ENCODE measurements at regions not wholly inside any gene's neighbourhood (a gene's known extent, or its start where the extent isn't known, plus 50 kb on each side); places are given as distances from the start of the nearest gene placed in this dataset.

- Histone ChIP-seq H3K4me3 (ENCODE audit: severe bottlenecking) (no peak overlapping the region), H3K9me3 (ENCODE audit: severe bottlenecking) (no peaks in the 10 kb centered on the region), H3K27ac (ENCODE audit: poor library complexity, severe bottlenecking) (no peak overlapping the region), H3K27me3 (ENCODE audit: insufficient read depth, poor library complexity, severe bottlenecking) (no peaks in the 10 kb centered on the region), H3K36me3 (ENCODE audit: low read depth) (no peaks in the 10 kb centered on the region), H3K4me1 (ENCODE audit: insufficient read depth, poor library complexity, severe bottlenecking) (peaks cover 7% of the 10 kb centered on the region)
- DNase-seq (ENCODE audit: low spot score), result no peak
- no peak for TF ChIP-seq CTCF (IDR thresholded peaks at IDR 0.05; ENCODE audit: poor library complexity, severe bottlenecking)
- no peak for ATAC-seq (ENCODE audit: low read depth)
Measured at GRCh38 chr2:64847930-64848329, 141.3 kb upstream of the SLC1A4 start.

- no peak for ATAC-seq (ENCODE audit: low read depth)
- H3K27me3 ChIP-seq (ENCODE audit: insufficient read depth, poor library complexity, severe bottlenecking), result no peaks in the 10 kb centered on the region
- TF ChIP-seq CTCF (IDR thresholded peaks at IDR 0.05; ENCODE audit: poor library complexity, severe bottlenecking), result no peak
Measured at GRCh38 chr2:64848363-64848762, 140.8 kb upstream of the SLC1A4 start.

GRCh38 chr2:64848945-64849344, 140.3 kb upstream of the SLC1A4 start:
- Histone ChIP-seq H3K27ac (ENCODE audit: poor library complexity, severe bottlenecking) (no peak overlapping the region), H3K4me1 (ENCODE audit: insufficient read depth, poor library complexity, severe bottlenecking) (peaks cover 7% of the 10 kb centered on the region), H3K4me3 (ENCODE audit: severe bottlenecking) (no peak overlapping the region), H3K36me3 (ENCODE audit: low read depth) (no peaks in the 10 kb centered on the region), H3K9me3 (ENCODE audit: severe bottlenecking) (no peaks in the 10 kb centered on the region), H3K27me3 (ENCODE audit: insufficient read depth, poor library complexity, severe bottlenecking) (no peaks in the 10 kb centered on the region)
- DNase-seq (ENCODE audit: low spot score) (no peak), ATAC-seq (ENCODE audit: low read depth) (no peak)
- TF ChIP-seq CTCF (IDR thresholded peaks at IDR 0.05; ENCODE audit: poor library complexity, severe bottlenecking), result no peak

More at GRCh38 chr2:64848363-64848762, 140.8 kb upstream of the SLC1A4 start:
- H3K4me1 ChIP-seq (ENCODE audit: insufficient read depth, poor library complexity, severe bottlenecking), result peaks cover 7% of the 10 kb centered on the region
- no peak for DNase-seq (ENCODE audit: low spot score)
- no peaks in the 10 kb centered on the region for H3K9me3 ChIP-seq (ENCODE audit: severe bottlenecking)
- H3K36me3 ChIP-seq (ENCODE audit: low read depth), result no peaks in the 10 kb centered on the region
- no peak overlapping the region for H3K27ac ChIP-seq (ENCODE audit: poor library complexity, severe bottlenecking)
- no peak overlapping the region for H3K4me3 ChIP-seq (ENCODE audit: severe bottlenecking)

- Histone ChIP-seq H3K9me3 (ENCODE audit: severe bottlenecking) (no peaks in the 10 kb centered on the region), H3K4me3 (ENCODE audit: severe bottlenecking) (no peak overlapping the region), H3K27me3 (ENCODE audit: insufficient read depth, poor library complexity, severe bottlenecking) (no peaks in the 10 kb centered on the region), H3K36me3 (ENCODE audit: low read depth) (no peaks in the 10 kb centered on the region), H3K27ac (ENCODE audit: poor library complexity, severe bottlenecking) (no peak overlapping the region), H3K4me1 (ENCODE audit: insufficient read depth, poor library complexity, severe bottlenecking) (peaks cover 6% of the 10 kb centered on the region)
- TF ChIP-seq CTCF (IDR thresholded peaks at IDR 0.05; ENCODE audit: poor library complexity, severe bottlenecking), result no peak
- DNase-seq (ENCODE audit: low spot score) (no peak), ATAC-seq (ENCODE audit: low read depth) (no peak)
Measured at GRCh38 chr2:64850642-64851041, 138.6 kb upstream of the SLC1A4 start.

- no peak for TF ChIP-seq CTCF (IDR thresholded peaks at IDR 0.05; ENCODE audit: poor library complexity, severe bottlenecking)
- no peak overlapping the region for H3K4me3 ChIP-seq (ENCODE audit: severe bottlenecking)
- no peaks in the 10 kb centered on the region for H3K4me1 ChIP-seq (ENCODE audit: insufficient read depth, poor library complexity, severe bottlenecking)
- no peak for ATAC-seq (ENCODE audit: low read depth)
- H3K27me3 ChIP-seq (ENCODE audit: insufficient read depth, poor library complexity, severe bottlenecking), result no peaks in the 10 kb centered on the region
- no peak for DNase-seq (ENCODE audit: low spot score)
- H3K27ac ChIP-seq (ENCODE audit: poor library complexity, severe bottlenecking), result no peak overlapping the region
- H3K36me3 ChIP-seq (ENCODE audit: low read depth), result no peaks in the 10 kb centered on the region
- H3K9me3 ChIP-seq (ENCODE audit: severe bottlenecking), result no peaks in the 10 kb centered on the region
Measured at GRCh38 chr2:64852771-64853241, 136.4 kb upstream of the SLC1A4 start.
